ENCODE measurements at regions not wholly inside any gene's neighbourhood (a gene's known extent, or its start where the extent isn't known, plus 50 kb on each side); places are given as distances from the start of the nearest gene placed in this dataset.
"Not testable (repeated sequence)": the region's sequence is repeated elsewhere in the genome, so short reads cannot be mapped to it uniquely, and the experiment has no call there.

DNA sequence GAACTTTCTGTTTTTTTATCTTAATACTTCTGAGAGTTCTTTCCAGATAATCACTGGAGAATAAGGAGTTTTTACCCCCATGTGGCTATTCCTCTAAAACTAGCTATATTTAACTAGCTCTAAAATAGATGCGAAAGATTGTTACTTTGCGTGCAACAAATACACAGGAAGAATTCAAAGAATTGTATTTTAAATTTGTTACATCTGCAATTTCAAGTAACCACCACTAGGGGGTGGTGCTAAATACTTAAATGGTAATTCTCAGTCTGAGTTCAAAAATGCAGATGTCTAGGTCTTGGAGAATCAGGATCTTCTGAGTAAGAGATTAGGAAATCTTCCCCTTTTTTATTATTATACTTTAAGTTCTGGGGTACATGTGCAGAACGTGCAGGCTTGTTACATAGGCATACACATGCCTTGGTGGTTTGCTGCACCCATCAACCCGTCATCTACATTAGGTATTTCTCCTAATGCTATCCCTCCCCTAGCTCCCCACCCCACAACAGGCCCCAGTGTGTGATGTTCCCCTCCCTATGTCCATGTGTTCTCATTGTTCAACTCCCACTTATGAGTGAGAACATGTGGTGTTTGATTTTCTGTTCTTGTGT lies 346.9 kb downstream of the GOLGA6L6 start:
- H3K4me1 ChIP-seq (ENCODE audit: insufficient read depth, low read length); H3K4me3 ChIP-seq (ENCODE audit: low read length); H3K27ac ChIP-seq (ENCODE audit: low read length); H3K79me2 ChIP-seq (ENCODE audit: low read length); H3K9me3 ChIP-seq (ENCODE audit: low read length); POLR2A ChIA-PET (ENCODE audit: unreplicated experiment); H4K20me1 ChIP-seq (ENCODE audit: low read length); H2AFZ ChIP-seq (ENCODE audit: low read length); H3F3A ChIP-seq (ENCODE audit: low read length, unreplicated experiment); intact Hi-C loops (cut with micrococcal nuclease); DNase-seq; CTCF ChIA-PET; BruUV-seq (replicated peaks); H3K4me2 ChIP-seq (ENCODE audit: low read length); H3K36me3 ChIP-seq (ENCODE audit: low read depth, low read length); H3K27me3 ChIP-seq (ENCODE audit: low read length); H3K9ac ChIP-seq (ENCODE audit: low read length); H3K9me2 ChIP-seq (replicated peaks; ENCODE audit: low read length); ATAC-seq: not testable (repeated sequence)
- TF ChIP-seq, protein P1, sequence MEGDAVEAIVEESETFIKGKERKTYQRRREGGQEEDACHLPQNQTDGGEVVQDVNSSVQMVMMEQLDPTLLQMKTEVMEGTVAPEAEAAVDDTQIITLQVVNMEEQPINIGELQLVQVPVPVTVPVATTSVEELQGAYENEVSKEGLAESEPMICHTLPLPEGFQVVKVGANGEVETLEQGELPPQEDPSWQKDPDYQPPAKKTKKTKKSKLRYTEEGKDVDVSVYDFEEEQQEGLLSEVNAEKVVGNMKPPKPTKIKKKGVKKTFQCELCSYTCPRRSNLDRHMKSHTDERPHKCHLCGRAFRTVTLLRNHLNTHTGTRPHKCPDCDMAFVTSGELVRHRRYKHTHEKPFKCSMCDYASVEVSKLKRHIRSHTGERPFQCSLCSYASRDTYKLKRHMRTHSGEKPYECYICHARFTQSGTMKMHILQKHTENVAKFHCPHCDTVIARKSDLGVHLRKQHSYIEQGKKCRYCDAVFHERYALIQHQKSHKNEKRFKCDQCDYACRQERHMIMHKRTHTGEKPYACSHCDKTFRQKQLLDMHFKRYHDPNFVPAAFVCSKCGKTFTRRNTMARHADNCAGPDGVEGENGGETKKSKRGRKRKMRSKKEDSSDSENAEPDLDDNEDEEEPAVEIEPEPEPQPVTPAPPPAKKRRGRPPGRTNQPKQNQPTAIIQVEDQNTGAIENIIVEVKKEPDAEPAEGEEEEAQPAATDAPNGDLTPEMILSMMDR (conservative IDR thresholded peaks at IDR 0.05; ENCODE audit: low read depth, low read length): peak; percentile 47; the same call in 1 of the 2 replicates

DNA sequence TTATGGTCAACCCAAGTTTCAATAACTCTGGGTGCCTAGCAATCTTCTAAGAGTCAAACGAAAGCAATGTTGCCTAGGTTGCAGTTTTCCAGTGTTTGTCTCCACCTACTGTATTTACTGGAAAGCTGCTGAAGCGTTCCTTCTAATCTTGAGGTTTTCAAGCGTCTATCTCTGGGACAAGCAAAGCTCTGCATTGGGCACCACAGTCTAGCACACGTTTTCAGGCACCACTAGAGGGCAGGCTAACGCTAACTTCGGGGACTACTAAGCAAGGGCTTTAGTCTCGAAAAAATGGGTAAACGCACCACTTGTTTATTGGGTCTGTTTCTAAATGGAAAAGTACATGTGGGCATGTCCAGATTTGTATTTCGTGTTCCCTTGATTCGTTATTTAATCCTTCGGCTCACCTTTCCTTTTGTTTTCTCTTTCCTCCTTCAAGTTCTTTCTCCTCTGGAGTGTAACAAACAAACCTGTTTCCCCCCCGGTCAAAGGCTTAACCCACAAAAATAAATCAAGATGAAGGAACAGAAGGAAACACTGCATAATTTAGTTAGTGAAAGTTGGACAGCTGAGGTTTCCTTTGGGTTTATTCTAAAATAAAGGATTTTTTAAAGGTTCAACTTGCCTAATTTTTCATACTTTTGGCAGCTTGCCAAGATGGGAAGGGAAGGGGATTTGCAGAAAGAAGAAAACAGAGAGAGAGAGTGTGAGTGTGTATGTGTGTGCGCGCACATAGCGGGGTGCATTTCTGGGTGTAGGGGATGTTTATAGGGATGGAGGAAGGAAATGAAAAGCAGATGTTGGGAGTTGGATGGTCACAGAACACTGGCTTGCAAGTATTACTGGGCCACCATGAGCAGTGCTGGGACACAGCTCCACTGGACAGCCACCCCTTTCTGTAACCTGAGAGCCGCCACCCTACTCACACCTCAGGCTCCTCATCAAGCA lies 348.3 kb downstream of the GOLGA6L6 start:
- DNase-seq (peak; percentile 56), ATAC-seq (peak; percentile 100)
- TF ChIP-seq, protein P1 (conservative IDR thresholded peaks at IDR 0.05; ENCODE audit: low read depth, low read length): peak; percentile 63
- H3F3A ChIP-seq (ENCODE audit: low read length, unreplicated experiment); H3K4me1 ChIP-seq (ENCODE audit: insufficient read depth, low read length); BruUV-seq (replicated peaks); H3K9me3 ChIP-seq (ENCODE audit: low read length); intact Hi-C loops (cut with micrococcal nuclease); H3K9me2 ChIP-seq (replicated peaks; ENCODE audit: low read length); H3K79me2 ChIP-seq (ENCODE audit: low read length); H3K27me3 ChIP-seq (ENCODE audit: low read length); H3K9ac ChIP-seq (ENCODE audit: low read length); H3K27ac ChIP-seq (ENCODE audit: low read length); POLR2A ChIA-PET (ENCODE audit: unreplicated experiment); H3K36me3 ChIP-seq (ENCODE audit: low read depth, low read length); H2AFZ ChIP-seq (ENCODE audit: low read length); H4K20me1 ChIP-seq (ENCODE audit: low read length): not testable (repeated sequence)
- Histone ChIP-seq H3K4me3 (ENCODE audit: low read length) (0 out of 2 replicates have a peak overlapping the region, but pooled peaks have one; percentile 9), H3K4me2 (ENCODE audit: low read length) (peak overlapping the region; percentile 27; the same call in 1 of the 2 replicates)
- CTCF ChIA-PET: interaction anchor here (0.7 kb wide), 1 partner anchor 1080 kb away, joined by 3 read pairs; no protein-coding TSS in a partner anchor

DNA sequence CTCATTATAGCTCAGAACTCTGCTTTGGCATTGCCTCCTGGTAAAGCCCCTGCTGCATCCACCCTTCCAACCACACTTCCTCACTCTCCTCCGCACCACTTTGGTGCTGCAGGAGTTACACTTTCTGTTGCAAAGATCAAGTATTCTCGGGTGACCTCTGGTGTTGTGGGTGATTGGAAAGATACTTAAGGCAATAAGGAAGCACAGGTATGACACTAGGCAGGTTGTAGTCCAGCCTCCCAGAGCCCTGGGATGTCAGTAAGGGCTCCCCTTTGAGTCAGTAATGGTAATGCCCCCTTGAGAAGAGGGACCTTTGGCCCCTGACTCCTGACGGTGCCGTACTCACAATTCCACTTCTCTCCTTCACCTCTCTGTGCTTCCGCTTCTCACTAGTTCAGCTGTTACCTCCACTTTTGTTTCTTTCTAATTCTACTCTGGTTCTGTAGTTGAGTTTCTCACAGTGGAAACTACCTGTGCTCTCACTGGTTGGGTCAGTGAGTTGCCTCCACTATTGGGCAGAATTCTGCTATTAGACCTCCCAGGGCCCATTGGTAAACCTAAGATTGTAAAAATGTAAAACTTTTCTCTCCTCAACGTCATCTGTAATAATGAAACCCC lies 350.0 kb downstream of the GOLGA6L6 start:
- H3K36me3 ChIP-seq (ENCODE audit: low read depth, low read length); H3K4me1 ChIP-seq (ENCODE audit: insufficient read depth, low read length); H3K9me2 ChIP-seq (replicated peaks; ENCODE audit: low read length); DNase-seq; H3K9ac ChIP-seq (ENCODE audit: low read length); H3F3A ChIP-seq (ENCODE audit: low read length, unreplicated experiment); H3K9me3 ChIP-seq (ENCODE audit: low read length); ATAC-seq; H4K20me1 ChIP-seq (ENCODE audit: low read length); H3K27me3 ChIP-seq (ENCODE audit: low read length); CTCF ChIA-PET; BruUV-seq (replicated peaks); H3K79me2 ChIP-seq (ENCODE audit: low read length); intact Hi-C loops (cut with micrococcal nuclease); H3K27ac ChIP-seq (ENCODE audit: low read length); H2AFZ ChIP-seq (ENCODE audit: low read length); H3K4me2 ChIP-seq (ENCODE audit: low read length); H3K4me3 ChIP-seq (ENCODE audit: low read length); POLR2A ChIA-PET (ENCODE audit: unreplicated experiment): not testable (repeated sequence)

DNA sequence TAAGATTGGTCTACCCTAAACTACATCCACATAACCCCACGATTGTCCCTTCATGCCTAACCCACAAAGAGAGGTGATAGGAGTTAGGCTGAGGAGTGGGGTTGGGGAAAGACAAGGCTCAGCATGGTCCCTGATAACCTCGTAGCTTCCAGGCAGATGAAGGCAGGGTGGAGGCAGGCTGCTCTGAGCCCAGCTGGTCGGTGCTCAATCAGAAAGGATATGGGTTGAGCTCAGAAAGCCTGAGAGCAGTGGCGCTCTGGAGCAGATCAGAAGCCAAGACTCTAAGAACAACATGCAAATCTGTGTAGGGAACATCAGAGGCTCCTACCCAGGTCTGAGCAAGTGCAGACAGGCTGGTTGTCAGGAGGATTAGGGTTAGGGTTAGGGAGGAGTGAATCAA lies 353.0 kb downstream of the GOLGA6L6 start:
- H3K79me2 ChIP-seq (ENCODE audit: low read length); H3K9me3 ChIP-seq (ENCODE audit: low read length); H3K9ac ChIP-seq (ENCODE audit: low read length); H3K4me3 ChIP-seq (ENCODE audit: low read length); H2AFZ ChIP-seq (ENCODE audit: low read length); H3K4me1 ChIP-seq (ENCODE audit: insufficient read depth, low read length); BruUV-seq (replicated peaks); CTCF ChIA-PET; H3K4me2 ChIP-seq (ENCODE audit: low read length); H4K20me1 ChIP-seq (ENCODE audit: low read length); DNase-seq; H3F3A ChIP-seq (ENCODE audit: low read length, unreplicated experiment); H3K36me3 ChIP-seq (ENCODE audit: low read depth, low read length); ATAC-seq; H3K27me3 ChIP-seq (ENCODE audit: low read length); POLR2A ChIA-PET (ENCODE audit: unreplicated experiment); H3K27ac ChIP-seq (ENCODE audit: low read length); intact Hi-C loops (cut with micrococcal nuclease); H3K9me2 ChIP-seq (replicated peaks; ENCODE audit: low read length): not testable (repeated sequence)
